Hepatocyte (in vitro differentiated cells): ENCODE measurements at regions not wholly inside any gene's neighbourhood (a gene's known extent, or its start where the extent isn't known, plus 50 kb on each side); places are given as distances from the start of the nearest gene placed in this dataset.

ENCODE experiments used
- EZH2 ChIP-seq: fragments of 200-600 bp; sonication (generic); IDR thresholded peaks from 2 replicates; pipeline ENCODE4 v1.6.1; 2016; ENCODE audit warnings: antibody characterized with exemption, mild to moderate bottlenecking, borderline replicate concordance
- TF ChIP-seq, protein P1 (sequence below): fragments of 200-600 bp; sonication (generic); IDR thresholded peaks from 2 replicates; pipeline ENCODE4 v1.5.1; 2016; ENCODE audit warnings: antibody characterized with exemption, mild to moderate bottlenecking; ENCODE audit not compliant: poor library complexity

DNA sequence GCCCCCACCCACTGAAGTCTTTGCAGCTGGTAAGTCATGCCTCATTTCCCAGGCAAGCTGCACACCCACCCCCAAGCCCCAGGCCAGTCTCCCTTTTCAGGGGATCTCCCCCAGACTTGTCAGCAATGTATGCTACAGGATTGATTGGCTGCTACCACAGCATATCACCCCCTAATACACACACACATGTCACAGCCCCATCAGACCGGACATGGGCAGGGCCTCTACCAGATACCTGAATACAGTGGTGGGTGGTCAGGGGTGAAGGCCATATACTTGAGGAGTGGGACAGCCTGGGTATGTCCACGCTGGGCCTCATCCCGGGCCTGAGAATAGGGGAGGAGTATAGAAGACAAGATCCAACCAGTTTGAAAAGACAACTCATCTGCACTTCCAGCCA lies 63.4 kb upstream of the ARAP3 start:
- TF ChIP-seq, protein P1, sequence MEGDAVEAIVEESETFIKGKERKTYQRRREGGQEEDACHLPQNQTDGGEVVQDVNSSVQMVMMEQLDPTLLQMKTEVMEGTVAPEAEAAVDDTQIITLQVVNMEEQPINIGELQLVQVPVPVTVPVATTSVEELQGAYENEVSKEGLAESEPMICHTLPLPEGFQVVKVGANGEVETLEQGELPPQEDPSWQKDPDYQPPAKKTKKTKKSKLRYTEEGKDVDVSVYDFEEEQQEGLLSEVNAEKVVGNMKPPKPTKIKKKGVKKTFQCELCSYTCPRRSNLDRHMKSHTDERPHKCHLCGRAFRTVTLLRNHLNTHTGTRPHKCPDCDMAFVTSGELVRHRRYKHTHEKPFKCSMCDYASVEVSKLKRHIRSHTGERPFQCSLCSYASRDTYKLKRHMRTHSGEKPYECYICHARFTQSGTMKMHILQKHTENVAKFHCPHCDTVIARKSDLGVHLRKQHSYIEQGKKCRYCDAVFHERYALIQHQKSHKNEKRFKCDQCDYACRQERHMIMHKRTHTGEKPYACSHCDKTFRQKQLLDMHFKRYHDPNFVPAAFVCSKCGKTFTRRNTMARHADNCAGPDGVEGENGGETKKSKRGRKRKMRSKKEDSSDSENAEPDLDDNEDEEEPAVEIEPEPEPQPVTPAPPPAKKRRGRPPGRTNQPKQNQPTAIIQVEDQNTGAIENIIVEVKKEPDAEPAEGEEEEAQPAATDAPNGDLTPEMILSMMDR, result no peak
- no peak for TF ChIP-seq EZH2
